ENCODE measurements at regions not wholly inside any gene's neighbourhood (a gene's known extent, or its start where the extent isn't known, plus 50 kb on each side); places are given as distances from the start of the nearest gene placed in this dataset.

DNA sequence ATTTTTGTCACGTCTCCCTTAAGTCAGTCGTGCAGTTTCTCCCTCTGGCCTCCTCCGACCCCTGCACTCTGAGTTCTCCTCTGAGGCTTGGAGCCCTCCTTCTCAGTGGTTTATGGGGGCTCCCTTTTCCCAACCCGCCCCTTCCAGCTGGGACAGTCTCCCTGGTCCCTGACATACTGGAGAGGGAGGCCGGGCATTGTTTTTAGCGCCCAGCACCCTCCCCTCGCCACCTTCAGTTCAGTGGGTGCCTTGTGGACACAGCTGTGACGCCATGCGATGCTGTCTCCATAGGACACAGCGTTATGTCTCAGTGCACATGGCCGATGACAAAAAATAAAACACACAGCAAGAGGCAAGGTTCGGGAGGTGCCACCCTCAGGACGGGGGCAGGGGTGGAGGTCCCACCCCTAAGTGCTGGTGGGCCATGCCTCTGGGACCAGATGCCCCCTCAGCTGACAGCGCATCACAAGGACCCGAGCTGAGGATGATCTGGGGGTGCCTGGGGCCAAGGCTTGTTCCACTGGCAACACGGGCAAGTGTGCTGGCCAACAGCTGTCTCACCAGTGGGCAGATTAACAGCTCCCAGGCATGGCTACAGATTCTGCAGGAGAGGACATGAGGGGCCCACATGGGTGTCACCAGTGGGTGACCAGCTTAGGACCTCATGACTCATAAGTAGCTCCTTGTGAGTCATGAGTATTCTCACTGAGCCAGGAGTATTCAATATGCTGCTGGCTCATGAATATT is 81.6 kb downstream of the PLXNA1 start:
- intact Hi-C loops (cut with DNase I) = no loop called here
- no peaks in the 10 kb centered on the region for H3K27me3 ChIP-seq (ENCODE audit: control insufficient read depth, insufficient read depth, low read length)
- H3K4me1 ChIP-seq (ENCODE audit: control insufficient read depth in 2 of 3, insufficient read depth in 2 of 3, low read depth in 1 of 3, low read length in 3 of 3) = no peaks in the 10 kb centered on the region
- H3K36me3 ChIP-seq (ENCODE audit: control insufficient read depth in 2 of 3, insufficient read depth in 3 of 3, low read length in 3 of 3) = no peaks in the 10 kb centered on the region
- H3K9me3 ChIP-seq (ENCODE audit: control insufficient read depth in 2 of 3, insufficient read depth in 1 of 3, low read length in 3 of 3) = peaks cover 0 to 2% (median 0%) of the 10 kb centered on the region in 3 donors
- peak in 1 of 5 donors; percentile 48 for DNase-seq
- no peak for FAIRE-seq
- no peak overlapping the region for H3K27ac ChIP-seq (ENCODE audit: low read depth in 2 of 2, low read length in 2 of 2)
- TF ChIP-seq, protein P1, sequence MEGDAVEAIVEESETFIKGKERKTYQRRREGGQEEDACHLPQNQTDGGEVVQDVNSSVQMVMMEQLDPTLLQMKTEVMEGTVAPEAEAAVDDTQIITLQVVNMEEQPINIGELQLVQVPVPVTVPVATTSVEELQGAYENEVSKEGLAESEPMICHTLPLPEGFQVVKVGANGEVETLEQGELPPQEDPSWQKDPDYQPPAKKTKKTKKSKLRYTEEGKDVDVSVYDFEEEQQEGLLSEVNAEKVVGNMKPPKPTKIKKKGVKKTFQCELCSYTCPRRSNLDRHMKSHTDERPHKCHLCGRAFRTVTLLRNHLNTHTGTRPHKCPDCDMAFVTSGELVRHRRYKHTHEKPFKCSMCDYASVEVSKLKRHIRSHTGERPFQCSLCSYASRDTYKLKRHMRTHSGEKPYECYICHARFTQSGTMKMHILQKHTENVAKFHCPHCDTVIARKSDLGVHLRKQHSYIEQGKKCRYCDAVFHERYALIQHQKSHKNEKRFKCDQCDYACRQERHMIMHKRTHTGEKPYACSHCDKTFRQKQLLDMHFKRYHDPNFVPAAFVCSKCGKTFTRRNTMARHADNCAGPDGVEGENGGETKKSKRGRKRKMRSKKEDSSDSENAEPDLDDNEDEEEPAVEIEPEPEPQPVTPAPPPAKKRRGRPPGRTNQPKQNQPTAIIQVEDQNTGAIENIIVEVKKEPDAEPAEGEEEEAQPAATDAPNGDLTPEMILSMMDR (IDR thresholded peaks at IDR 0.05; ENCODE audit: borderline replicate concordance, extremely low read depth, insufficient read depth) = no peak
- no peak overlapping the region for H3K4me3 ChIP-seq (ENCODE audit: low read length in 3 of 3)
- no peak overlapping the region for H3K9ac ChIP-seq (ENCODE audit: low read length in 3 of 3)

GRCh38 chr3:127065138-127065427 is 82.2 kb downstream of the PLXNA1 start:
- TF ChIP-seq, protein P1 (IDR thresholded peaks at IDR 0.05; ENCODE audit: borderline replicate concordance, extremely low read depth, insufficient read depth) = no peak
- FAIRE-seq = no peak
- no peak overlapping the region for H3K9ac ChIP-seq (ENCODE audit: low read length in 3 of 3)
- no peak for DNase-seq
- no peaks in the 10 kb centered on the region for H3K27me3 ChIP-seq (ENCODE audit: control insufficient read depth, insufficient read depth, low read length)
- no peaks in the 10 kb centered on the region for H3K36me3 ChIP-seq (ENCODE audit: control insufficient read depth in 2 of 3, insufficient read depth in 3 of 3, low read length in 3 of 3)
- no peak overlapping the region for H3K4me3 ChIP-seq (ENCODE audit: low read length in 3 of 3)
- intact Hi-C loops (cut with DNase I) = no loop called here
- H3K27ac ChIP-seq (ENCODE audit: low read depth in 2 of 2, low read length in 2 of 2) = no peak overlapping the region
- H3K4me1 ChIP-seq (ENCODE audit: control insufficient read depth in 2 of 3, insufficient read depth in 2 of 3, low read depth in 1 of 3, low read length in 3 of 3) = no peaks in the 10 kb centered on the region
- H3K9me3 ChIP-seq (ENCODE audit: control insufficient read depth in 2 of 3, insufficient read depth in 1 of 3, low read length in 3 of 3) = no peaks in the 10 kb centered on the region

GRCh38 chr3:127065561-127066290 is 82.8 kb downstream of the PLXNA1 start:
- no peaks in the 10 kb centered on the region for H3K9me3 ChIP-seq (ENCODE audit: control insufficient read depth in 2 of 3, insufficient read depth in 1 of 3, low read length in 3 of 3)
- H3K4me1 ChIP-seq (ENCODE audit: control insufficient read depth in 2 of 3, insufficient read depth in 2 of 3, low read depth in 1 of 3, low read length in 3 of 3) = no peaks in the 10 kb centered on the region
- TF ChIP-seq, protein P1 (IDR thresholded peaks at IDR 0.05; ENCODE audit: borderline replicate concordance, extremely low read depth, insufficient read depth) = no peak
- no peak overlapping the region for H3K27ac ChIP-seq (ENCODE audit: low read depth in 2 of 2, low read length in 2 of 2)
- no peak overlapping the region for H3K4me3 ChIP-seq (ENCODE audit: low read length in 3 of 3)
- intact Hi-C loops (cut with DNase I) = no loop called here
- FAIRE-seq (no peak), DNase-seq (no peak)
- H3K9ac ChIP-seq (ENCODE audit: low read length in 3 of 3) = no peak overlapping the region
- no peaks in the 10 kb centered on the region for H3K36me3 ChIP-seq (ENCODE audit: control insufficient read depth in 2 of 3, insufficient read depth in 3 of 3, low read length in 3 of 3)
- H3K27me3 ChIP-seq (ENCODE audit: control insufficient read depth, insufficient read depth, low read length) = no peaks in the 10 kb centered on the region

All from kidney (tissue), 13 donors.